ENCODE measurements at regions not wholly inside any gene's neighbourhood (a gene's known extent, or its start where the extent isn't known, plus 50 kb on each side); places are given as distances from the start of the nearest gene placed in this dataset.

GRCh38 chr15:62527387-62527786 lies 362.3 kb upstream of the C2CD4B start:
- DNase-seq (ENCODE audit: low spot score): no peak
- H3K4me1 Mint-ChIP-seq (ENCODE audit: low read depth in 2 of 2): no peaks in the 10 kb centered on the region
- H3K4me3 Mint-ChIP-seq: no peak overlapping the region
- H3K27ac Mint-ChIP-seq: no peak overlapping the region
- H3K27me3 Mint-ChIP-seq: peaks cover 17 to 37% of the 10 kb centered on the region in 2 donors
- no peaks in the 10 kb centered on the region for H3K9me3 Mint-ChIP-seq
- no peak for ATAC-seq
- no peaks in the 10 kb centered on the region for H3K36me3 Mint-ChIP-seq

DNA sequence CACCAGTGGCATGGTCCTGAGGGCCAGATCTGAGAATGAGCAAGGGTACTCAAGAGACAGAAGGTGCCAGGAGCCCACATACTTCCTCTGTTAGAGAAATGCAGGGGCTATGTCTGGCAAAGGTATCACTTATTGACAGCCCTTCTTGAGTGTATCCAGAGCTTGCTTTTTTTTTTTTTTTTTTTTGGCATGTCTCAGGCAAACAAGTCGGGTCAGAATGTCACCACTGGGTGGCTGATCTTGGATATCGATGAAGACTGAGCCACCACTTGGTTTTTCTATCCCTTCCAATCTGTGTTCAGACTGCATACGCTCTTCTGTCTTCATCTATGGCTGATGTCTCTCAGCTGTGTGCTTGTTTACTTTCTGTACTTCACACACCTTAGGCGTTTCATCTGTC lies 363.4 kb upstream of the C2CD4B start:
- Mint-ChIP-seq H3K36me3 (no peaks in the 10 kb centered on the region), H3K4me3 (no peak overlapping the region), H3K27me3 (peaks cover 17 to 31% of the 10 kb centered on the region in 2 donors), H3K27ac (no peak overlapping the region), H3K4me1 (ENCODE audit: low read depth in 2 of 2) (no peaks in the 10 kb centered on the region), H3K9me3 (no peaks in the 10 kb centered on the region)
- DNase-seq (ENCODE audit: low spot score) (no peak), ATAC-seq (no peak)

GRCh38 chr15:62532367-62532766 lies 367.3 kb upstream of the C2CD4B start:
- Mint-ChIP-seq H3K4me3 (no peak overlapping the region), H3K36me3 (no peaks in the 10 kb centered on the region), H3K4me1 (ENCODE audit: low read depth in 2 of 2) (no peaks in the 10 kb centered on the region), H3K27me3 (peaks cover 18% of the 10 kb centered on the region in 2 donors), H3K27ac (no peak overlapping the region), H3K9me3 (no peaks in the 10 kb centered on the region)
- ATAC-seq (no peak), DNase-seq (ENCODE audit: low spot score) (no peak)

GRCh38 chr15:62533687-62534086 lies 368.6 kb upstream of the C2CD4B start:
- H3K4me3 Mint-ChIP-seq: no peak overlapping the region
- ATAC-seq: no peak
- no peak for DNase-seq (ENCODE audit: low spot score)
- H3K27me3 Mint-ChIP-seq: peaks cover 14 to 18% of the 10 kb centered on the region in 2 donors
- no peaks in the 10 kb centered on the region for H3K36me3 Mint-ChIP-seq
- no peak overlapping the region for H3K27ac Mint-ChIP-seq
- no peaks in the 10 kb centered on the region for H3K4me1 Mint-ChIP-seq (ENCODE audit: low read depth in 2 of 2)
- H3K9me3 Mint-ChIP-seq: no peaks in the 10 kb centered on the region

DNA sequence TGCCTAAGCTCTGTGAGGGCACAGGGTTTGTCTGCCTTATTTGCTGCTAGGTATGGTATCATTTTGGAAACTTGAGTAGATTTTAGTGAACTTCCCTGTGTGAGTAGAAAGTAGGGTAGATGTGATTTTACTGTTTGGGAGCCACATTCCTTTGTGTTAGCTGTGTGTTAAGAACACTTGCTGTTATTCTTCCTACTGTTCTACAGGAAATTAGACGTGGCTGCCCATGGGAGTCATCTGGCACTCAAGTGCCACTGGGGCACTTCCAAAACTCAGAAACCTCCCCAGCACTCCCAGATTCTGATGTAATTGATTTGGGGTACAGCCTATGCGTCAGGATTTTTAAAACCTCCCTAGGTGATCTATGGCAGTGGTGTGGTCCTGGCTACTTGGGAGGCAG lies 369.9 kb upstream of the C2CD4B start:
- Mint-ChIP-seq H3K36me3 (no peaks in the 10 kb centered on the region), H3K27me3 (peaks cover 13 to 18% of the 10 kb centered on the region in 2 donors), H3K27ac (no peak overlapping the region), H3K9me3 (no peaks in the 10 kb centered on the region), H3K4me3 (no peak overlapping the region), H3K4me1 (ENCODE audit: low read depth in 2 of 2) (no peaks in the 10 kb centered on the region)
- ATAC-seq: no peak
- DNase-seq (ENCODE audit: low spot score): no peak

GRCh38 chr15:62539236-62539635 lies 374.2 kb upstream of the C2CD4B start:
- DNase-seq (ENCODE audit: low spot score): no peak
- no peaks in the 10 kb centered on the region for H3K9me3 Mint-ChIP-seq
- no peaks in the 10 kb centered on the region for H3K36me3 Mint-ChIP-seq
- no peaks in the 10 kb centered on the region for H3K4me1 Mint-ChIP-seq (ENCODE audit: low read depth in 2 of 2)
- H3K27me3 Mint-ChIP-seq: peaks cover 0 to 13% of the 10 kb centered on the region in 2 donors
- no peak overlapping the region for H3K4me3 Mint-ChIP-seq
- no peak overlapping the region for H3K27ac Mint-ChIP-seq
- no peak for ATAC-seq

DNA sequence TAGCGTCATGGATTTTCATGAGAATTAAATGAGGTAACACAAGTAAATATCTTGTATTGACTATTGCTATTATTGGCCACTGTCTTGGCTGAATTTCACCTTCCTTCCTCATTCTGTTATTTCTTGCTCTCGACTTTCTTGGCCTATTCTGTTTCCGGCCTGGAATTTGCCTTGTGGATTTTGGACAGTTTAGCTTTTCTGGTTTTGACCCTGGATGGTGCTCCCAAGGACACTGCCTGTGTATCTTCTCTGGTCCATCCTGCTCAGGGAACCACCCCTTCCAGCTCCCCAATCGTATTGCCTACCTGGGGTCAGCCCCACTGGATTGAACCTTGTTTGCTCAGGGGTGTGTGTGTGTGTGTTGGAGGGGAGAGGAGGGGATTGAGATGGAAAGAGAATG lies 376.2 kb upstream of the C2CD4B start:
- H3K4me3 Mint-ChIP-seq: no peak overlapping the region
- H3K27me3 Mint-ChIP-seq: peaks cover 0 to 11% of the 10 kb centered on the region in 2 donors
- DNase-seq (ENCODE audit: low spot score): no peak
- no peaks in the 10 kb centered on the region for H3K9me3 Mint-ChIP-seq
- H3K4me1 Mint-ChIP-seq (ENCODE audit: low read depth in 2 of 2): no peaks in the 10 kb centered on the region
- H3K27ac Mint-ChIP-seq: no peak overlapping the region
- no peak for ATAC-seq
- no peaks in the 10 kb centered on the region for H3K36me3 Mint-ChIP-seq

DNA sequence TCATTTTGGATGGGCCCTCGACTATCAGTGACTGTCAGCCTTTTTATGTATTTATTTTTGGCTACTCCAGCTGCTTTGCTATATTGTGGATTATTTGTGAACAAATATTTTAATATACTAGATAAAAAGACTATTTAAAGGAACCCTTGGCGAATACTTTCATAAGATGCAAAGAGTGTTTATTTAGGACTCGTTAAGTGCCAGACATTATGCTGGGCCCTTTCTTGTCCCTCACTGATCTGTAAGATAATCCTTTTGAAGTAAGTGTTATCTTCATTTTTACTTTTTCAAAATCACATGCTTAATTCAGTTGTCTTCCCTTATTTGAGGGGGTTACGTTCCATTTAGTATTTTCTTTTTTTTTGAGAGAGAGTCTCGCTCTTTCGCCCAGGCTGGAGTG lies 376.8 kb upstream of the C2CD4B start:
- Mint-ChIP-seq H3K27me3 (peaks cover 0 to 9% of the 10 kb centered on the region in 2 donors), H3K9me3 (no peaks in the 10 kb centered on the region), H3K27ac (no peak overlapping the region), H3K4me3 (no peak overlapping the region), H3K4me1 (ENCODE audit: low read depth in 2 of 2) (no peaks in the 10 kb centered on the region), H3K36me3 (no peaks in the 10 kb centered on the region)
- DNase-seq (ENCODE audit: low spot score) (no peak), ATAC-seq (no peak)

DNA sequence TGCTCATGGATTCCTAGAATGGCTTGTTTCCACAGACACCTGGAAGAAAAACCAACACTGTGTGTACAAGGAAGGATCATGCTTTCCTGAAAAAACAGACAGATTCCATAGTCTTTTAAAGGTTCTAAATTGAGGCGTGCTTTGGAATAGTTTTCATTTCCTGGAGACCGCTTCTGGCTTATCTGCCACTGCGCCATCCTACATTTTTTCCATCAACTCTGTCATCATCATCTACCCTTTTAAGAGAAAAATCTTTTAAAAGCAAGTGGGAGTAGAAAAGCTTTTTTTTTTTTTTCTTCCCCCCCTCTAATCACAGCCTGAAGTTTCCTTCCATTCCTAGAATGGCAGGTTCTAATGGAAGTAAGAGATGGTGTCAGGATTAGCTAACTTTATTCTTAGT lies 379.4 kb upstream of the C2CD4B start:
- Mint-ChIP-seq H3K27me3 (peaks cover 9 to 13% of the 10 kb centered on the region in 2 donors), H3K9me3 (no peaks in the 10 kb centered on the region), H3K4me3 (no peak overlapping the region), H3K36me3 (no peaks in the 10 kb centered on the region), H3K4me1 (ENCODE audit: low read depth in 2 of 2) (no peaks in the 10 kb centered on the region), H3K27ac (no peak overlapping the region)
- ATAC-seq: no peak
- no peak for DNase-seq (ENCODE audit: low spot score)

DNA sequence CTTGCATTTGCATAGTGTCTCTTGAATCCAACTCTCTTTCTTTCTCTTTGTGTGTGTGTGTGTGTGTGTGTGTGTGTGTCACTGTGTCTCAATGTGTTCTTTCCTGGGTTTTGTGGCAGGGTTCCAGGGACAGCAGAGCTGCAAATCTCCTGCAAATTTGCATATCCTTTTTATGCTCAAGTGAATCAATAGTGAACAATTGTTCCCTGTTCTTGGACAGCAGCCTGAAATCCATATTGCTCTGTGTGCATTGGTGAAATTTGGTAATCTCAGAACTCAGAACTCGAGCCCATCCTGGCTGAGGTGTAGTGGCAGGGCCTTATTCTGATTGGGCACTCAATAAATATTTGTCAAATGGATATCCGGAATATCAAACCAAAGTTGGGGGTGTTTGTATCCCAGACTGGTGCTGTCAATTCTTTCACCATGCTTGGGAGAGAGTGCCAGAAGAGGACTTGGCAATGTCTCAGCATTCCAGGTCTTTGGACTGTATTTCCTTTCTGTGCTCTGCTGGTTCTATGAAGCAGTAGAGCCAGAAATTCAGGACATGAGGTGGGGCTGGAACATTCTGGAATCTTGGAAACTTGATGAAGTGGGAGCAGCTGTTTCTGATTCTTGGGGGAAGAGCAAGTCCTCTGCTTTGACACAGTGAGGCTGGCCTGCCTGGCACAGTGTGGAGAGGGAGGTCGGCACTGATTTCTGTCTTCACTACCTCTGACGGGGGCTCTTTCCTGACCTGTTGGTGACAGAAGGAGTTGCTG lies 380.6 kb upstream of the C2CD4B start:
- no peak overlapping the region for H3K4me3 Mint-ChIP-seq
- no peak for ATAC-seq
- H3K36me3 Mint-ChIP-seq: no peaks in the 10 kb centered on the region
- H3K27ac Mint-ChIP-seq: no peak overlapping the region
- H3K9me3 Mint-ChIP-seq: no peaks in the 10 kb centered on the region
- no peak for DNase-seq (ENCODE audit: low spot score)
- H3K4me1 Mint-ChIP-seq (ENCODE audit: low read depth in 2 of 2): no peaks in the 10 kb centered on the region
- peaks cover 14% of the 10 kb centered on the region in 2 donors for H3K27me3 Mint-ChIP-seq

DNA sequence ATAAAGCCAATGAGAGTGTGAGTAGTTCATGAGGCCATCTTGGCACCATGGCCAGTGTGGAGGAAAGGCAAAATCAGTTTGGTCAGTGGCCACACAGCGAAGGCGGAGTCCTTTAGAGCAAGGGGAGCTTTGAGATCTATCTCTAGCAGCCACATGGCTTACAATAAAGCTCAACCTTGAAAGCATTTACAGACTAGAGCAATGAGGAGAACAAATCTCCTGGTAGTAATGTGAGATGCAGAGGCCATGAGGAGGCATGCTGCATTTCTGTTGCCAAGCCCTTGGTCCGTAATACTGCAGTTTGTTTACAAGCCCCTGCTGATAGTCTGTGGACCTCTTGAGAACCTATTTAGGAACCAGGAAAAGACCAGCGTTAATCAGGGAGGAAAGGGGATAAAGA lies 381.5 kb upstream of the C2CD4B start:
- H3K27ac Mint-ChIP-seq: no peak overlapping the region
- no peaks in the 10 kb centered on the region for H3K9me3 Mint-ChIP-seq
- ATAC-seq (no peak), DNase-seq (ENCODE audit: low spot score) (no peak)
- H3K4me3 Mint-ChIP-seq: no peak overlapping the region
- H3K36me3 Mint-ChIP-seq: no peaks in the 10 kb centered on the region
- peaks cover 12 to 14% of the 10 kb centered on the region in 2 donors for H3K27me3 Mint-ChIP-seq
- H3K4me1 Mint-ChIP-seq (ENCODE audit: low read depth in 2 of 2): no peaks in the 10 kb centered on the region

DNA sequence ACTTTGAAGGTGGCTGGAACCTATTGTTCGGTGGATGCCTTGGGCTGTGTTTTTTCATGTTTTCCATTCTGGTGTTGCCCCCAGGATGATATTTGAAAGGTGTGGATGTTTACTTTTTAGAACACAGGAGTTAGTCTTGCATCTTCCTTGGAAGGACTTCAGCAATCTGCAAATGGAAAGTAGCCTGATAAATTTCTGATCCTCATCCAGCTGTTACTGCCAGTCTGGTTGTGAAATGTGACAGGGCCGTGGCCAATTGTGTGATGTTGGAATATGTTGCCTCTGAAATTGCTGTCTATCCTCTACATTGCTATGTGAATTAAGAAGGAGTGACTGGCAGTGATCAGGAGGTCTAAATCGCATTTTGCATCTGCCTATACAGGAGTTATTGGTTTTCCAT lies 382.5 kb upstream of the C2CD4B start:
- Mint-ChIP-seq H3K27me3 (peaks cover 12 to 14% of the 10 kb centered on the region in 2 donors), H3K36me3 (no peaks in the 10 kb centered on the region), H3K27ac (no peak overlapping the region), H3K9me3 (no peaks in the 10 kb centered on the region), H3K4me1 (ENCODE audit: low read depth in 2 of 2) (no peaks in the 10 kb centered on the region), H3K4me3 (no peak overlapping the region)
- DNase-seq (ENCODE audit: low spot score): no peak
- no peak for ATAC-seq

- H3K27me3 Mint-ChIP-seq: peaks cover 9 to 14% of the 10 kb centered on the region in 2 donors
- peak in 1 of 2 donors; percentile 32 for ATAC-seq
- no peak overlapping the region for H3K4me3 Mint-ChIP-seq
- H3K4me1 Mint-ChIP-seq (ENCODE audit: low read depth in 2 of 2): no peaks in the 10 kb centered on the region
- no peaks in the 10 kb centered on the region for H3K9me3 Mint-ChIP-seq
- H3K36me3 Mint-ChIP-seq: no peaks in the 10 kb centered on the region
- DNase-seq (ENCODE audit: low spot score): no peak
- H3K27ac Mint-ChIP-seq: no peak overlapping the region
These were observed 384.4 kb upstream of the C2CD4B start for GRCh38 chr15:62549345-62549970.

GRCh38 chr15:62550106-62550505 lies 385.0 kb upstream of the C2CD4B start:
- H3K36me3 Mint-ChIP-seq: no peaks in the 10 kb centered on the region
- ATAC-seq: no peak
- H3K27ac Mint-ChIP-seq: no peak overlapping the region
- DNase-seq (ENCODE audit: low spot score): no peak
- no peak overlapping the region for H3K4me3 Mint-ChIP-seq
- no peaks in the 10 kb centered on the region for H3K9me3 Mint-ChIP-seq
- peaks cover 9 to 14% of the 10 kb centered on the region in 2 donors for H3K27me3 Mint-ChIP-seq
- H3K4me1 Mint-ChIP-seq (ENCODE audit: low read depth in 2 of 2): no peaks in the 10 kb centered on the region

Data from natural killer cell treated with Interleukin-12 subunit alpha and Interleukin-12 subunit beta and Interleukin-15 and Interleukin-18, amount 100 ng/mL, for 72 hours (primary cell).